SH-SY5Y (cell line): ENCODE measurements at regions not wholly inside any gene's neighbourhood (a gene's known extent, or its start where the extent isn't known, plus 50 kb on each side); places are given as distances from the start of the nearest gene placed in this dataset.

Experiments
- GATA2 ChIP-seq: IDR thresholded peaks from 2 replicates; pipeline ENCODE4 v1.6.1; 2011; ENCODE audit warnings: mild to moderate bottlenecking, low read depth, low read length
- GATA3 ChIP-seq: IDR thresholded peaks from 2 replicates; pipeline ENCODE4 v1.6.1; 2011; ENCODE audit warnings: low read depth, mild to moderate bottlenecking, low read length, moderate library complexity

GRCh38 chr11:43245466-43245865, 66.3 kb upstream of the API5 start:
- TF ChIP-seq GATA2 = no peak
- TF ChIP-seq GATA3 = no peak
